DND-41 (cell line): ENCODE measurements at regions not wholly inside any gene's neighbourhood (a gene's known extent, or its start where the extent isn't known, plus 50 kb on each side); places are given as distances from the start of the nearest gene placed in this dataset.

Source experiments
- EZH2 ChIP-seq: IDR thresholded peaks from 3 replicates; pipeline ENCODE4 v1.6.1; 2012; ENCODE audit warnings: borderline replicate concordance, low read depth, mild to moderate bottlenecking, moderate library complexity, low read length, inconsistent platforms; ENCODE audit not compliant: severe bottlenecking
- TF ChIP-seq, protein P1 (sequence below): IDR thresholded peaks from 2 replicates; pipeline ENCODE4 v1.5.1; 2012; ENCODE audit warnings: borderline replicate concordance, low read length, moderate library complexity, mild to moderate bottlenecking; ENCODE audit not compliant: poor library complexity, severe bottlenecking; ENCODE audit errors: extremely low read depth

- TF ChIP-seq, protein P1, sequence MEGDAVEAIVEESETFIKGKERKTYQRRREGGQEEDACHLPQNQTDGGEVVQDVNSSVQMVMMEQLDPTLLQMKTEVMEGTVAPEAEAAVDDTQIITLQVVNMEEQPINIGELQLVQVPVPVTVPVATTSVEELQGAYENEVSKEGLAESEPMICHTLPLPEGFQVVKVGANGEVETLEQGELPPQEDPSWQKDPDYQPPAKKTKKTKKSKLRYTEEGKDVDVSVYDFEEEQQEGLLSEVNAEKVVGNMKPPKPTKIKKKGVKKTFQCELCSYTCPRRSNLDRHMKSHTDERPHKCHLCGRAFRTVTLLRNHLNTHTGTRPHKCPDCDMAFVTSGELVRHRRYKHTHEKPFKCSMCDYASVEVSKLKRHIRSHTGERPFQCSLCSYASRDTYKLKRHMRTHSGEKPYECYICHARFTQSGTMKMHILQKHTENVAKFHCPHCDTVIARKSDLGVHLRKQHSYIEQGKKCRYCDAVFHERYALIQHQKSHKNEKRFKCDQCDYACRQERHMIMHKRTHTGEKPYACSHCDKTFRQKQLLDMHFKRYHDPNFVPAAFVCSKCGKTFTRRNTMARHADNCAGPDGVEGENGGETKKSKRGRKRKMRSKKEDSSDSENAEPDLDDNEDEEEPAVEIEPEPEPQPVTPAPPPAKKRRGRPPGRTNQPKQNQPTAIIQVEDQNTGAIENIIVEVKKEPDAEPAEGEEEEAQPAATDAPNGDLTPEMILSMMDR = no peak
- no peak for TF ChIP-seq EZH2
These were observed 129.0 kb upstream of the SGK1 start for GRCh38 chr6:134446896-134447295.
